Central memory CD4-positive, alpha-beta T cell (primary cell): ENCODE measurements at regions not wholly inside any gene's neighbourhood (a gene's known extent, or its start where the extent isn't known, plus 50 kb on each side); places are given as distances from the start of the nearest gene placed in this dataset.
"Not testable (repeated sequence)": the region's sequence is repeated elsewhere in the genome, so short reads cannot be mapped to it uniquely, and the experiment has no call there.

ENCODE experiments used
- DNase-seq: peaks from one replicate; pipeline ENCODE4 v3.0.0; 2022

DNA sequence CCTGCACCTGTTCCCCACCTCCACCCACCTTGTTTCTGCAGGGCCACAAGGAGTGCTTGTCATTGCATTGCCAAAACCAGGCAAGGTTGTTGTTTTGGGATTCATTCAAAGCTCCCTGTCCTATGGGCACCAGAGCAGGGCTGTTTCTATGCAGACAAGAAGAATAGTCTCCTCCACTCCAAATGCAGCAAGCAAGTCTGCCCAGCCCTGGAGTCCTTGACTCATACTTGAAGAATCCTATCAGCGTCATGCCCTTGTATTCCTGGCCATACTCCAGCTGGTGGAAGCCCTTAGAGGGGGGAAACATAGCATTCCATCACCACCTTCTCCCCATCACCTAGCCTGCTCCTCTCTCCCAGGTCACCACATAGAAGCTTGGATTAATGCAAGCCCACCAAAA is 145.3 kb upstream of the ECI2 start:
- DNase-seq, result no peak

DNA sequence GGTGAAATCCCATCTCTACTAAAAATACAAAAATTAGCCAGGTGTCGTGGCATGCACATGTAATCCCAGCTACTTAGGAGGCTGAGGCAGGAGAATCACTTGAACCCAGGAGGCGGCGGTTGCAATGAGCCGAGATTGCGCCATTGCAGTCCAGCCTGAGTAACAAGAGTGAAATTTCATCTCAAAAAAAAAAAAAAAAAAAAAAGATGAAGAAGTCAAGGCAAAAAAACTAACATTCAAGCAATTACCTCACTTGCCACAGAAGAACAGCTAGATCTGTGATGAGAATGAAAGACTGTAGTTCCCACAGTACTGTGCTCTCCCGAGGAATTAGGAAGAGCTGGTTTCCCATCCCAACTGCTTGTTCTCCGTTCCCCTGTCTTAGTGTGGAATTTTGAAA is 144.7 kb upstream of the ECI2 start:
- no peak for DNase-seq

DNA sequence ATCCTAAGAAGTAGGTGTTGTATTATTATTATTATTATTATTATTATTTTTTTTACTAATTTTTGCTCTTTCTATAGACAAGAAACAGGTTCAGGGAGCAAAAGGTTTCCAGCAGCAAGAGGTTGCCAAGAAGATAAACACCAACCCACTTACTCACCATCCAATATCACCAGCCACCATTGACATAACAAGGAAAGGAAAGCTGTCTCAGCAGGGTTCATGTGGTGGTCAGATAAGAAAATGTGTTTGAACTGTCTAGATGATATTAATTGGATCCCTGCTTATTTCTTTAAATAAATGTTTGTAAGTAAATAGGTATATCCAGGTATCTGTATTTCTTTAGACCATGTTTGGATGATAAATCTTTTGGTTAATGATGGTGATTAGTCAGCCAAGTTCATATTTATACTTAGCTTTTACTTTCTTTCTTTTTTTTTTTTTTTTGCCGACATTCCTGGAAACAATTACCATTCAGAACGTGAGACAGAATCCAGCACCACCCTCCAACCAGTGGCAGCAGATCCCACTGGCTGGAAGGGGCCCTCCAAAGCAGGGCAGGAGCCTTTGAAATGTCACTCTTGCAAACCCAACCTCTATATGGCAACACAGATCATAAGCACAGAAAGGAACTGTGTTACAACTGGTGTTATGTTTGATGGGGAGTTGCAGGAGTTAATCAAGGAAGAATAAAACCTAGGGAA is 139.2 kb upstream of the ECI2 start:
- DNase-seq, result no peak

DNA sequence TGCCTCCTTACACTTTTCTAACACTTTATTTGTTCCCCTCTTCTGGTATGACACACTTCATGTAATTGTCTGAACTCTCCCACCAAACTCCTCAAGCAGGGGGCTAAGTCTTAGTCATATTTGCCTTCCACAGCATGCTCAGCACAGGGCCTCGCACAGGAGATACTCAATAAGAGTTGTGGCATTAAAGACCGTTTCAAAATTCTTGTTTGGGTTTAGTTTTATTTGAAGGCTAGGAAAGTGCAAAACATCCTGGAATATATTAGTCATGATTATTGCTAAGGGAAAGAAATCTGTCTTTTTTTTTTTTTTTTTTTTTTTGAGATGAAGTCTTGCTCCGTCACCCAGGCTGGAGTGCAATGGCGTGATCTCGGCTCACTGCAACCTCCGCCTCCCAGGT is 137.6 kb upstream of the ECI2 start:
- DNase-seq, result no peak

DNA sequence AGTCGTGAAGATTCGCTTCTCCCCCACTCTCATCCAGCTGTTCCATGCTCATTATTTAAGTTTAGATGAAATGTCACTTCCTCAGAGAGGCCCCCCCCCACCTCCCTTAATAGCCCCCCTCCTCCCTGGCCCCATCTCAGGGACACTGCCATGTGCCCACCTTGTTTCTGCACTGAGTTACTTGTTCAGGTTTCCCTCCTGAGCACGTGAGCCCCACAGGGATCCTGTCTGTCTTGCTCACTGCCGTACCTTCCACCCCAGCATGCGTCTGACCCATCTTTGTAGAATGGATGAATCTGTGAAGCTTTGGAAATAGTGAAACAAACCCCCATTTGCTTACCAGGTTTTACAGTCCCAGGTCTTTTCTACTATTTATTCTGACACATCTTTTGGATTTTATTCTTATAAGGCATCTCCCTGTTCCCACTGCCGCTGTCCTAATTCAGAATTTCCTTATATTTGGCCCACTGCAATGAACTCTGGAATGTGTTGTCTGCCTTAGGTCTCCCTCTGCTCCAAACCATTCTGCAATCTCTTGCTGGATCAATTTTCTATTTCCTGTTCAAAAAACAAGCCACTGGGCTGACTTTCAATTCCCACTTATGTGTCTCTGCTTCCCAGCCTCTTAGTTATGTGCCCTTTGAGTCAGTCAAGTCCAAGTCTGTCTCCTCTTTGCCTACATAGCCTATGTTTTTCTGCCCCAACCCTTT is 136.5 kb upstream of the ECI2 start:
- DNase-seq, result no peak

DNA sequence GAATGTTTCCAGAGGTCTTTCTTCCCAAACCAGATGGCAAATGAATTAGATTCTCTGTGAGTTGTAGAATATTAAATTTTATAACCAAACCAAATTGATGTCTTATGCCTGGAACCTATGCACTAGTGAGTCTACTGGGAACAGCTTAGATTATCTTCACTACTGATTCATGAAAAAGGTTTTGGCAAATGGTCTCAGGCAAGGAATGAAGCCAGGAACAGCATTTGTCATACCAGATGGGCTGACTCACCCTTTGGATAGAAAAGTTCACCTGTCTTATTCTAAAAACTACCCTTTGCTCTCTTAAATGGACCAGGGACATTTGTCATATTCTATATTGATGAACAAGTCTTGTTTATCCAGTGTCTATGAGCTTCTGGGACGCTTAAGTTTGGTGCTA is 135.4 kb upstream of the ECI2 start:
- DNase-seq, result no peak

DNA sequence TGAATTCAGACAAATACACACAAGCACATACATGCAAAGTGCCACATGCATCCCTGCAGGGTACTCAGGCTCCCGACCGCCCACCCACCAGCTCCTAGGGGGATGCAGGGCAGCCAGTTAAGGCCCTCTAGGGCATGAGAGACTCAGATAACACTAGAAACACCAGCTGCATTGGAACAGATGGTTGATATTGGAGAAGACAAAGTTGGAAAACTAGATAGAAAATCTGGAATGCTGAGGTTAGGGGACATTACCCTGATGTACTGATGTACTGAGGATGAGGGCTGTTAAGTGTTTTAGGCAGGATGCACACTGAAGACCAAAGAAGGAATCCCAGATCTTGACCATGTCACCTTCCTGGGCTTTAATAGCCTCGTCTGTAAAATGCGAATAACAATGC is 134.6 kb upstream of the ECI2 start:
- DNase-seq, result no peak

DNA sequence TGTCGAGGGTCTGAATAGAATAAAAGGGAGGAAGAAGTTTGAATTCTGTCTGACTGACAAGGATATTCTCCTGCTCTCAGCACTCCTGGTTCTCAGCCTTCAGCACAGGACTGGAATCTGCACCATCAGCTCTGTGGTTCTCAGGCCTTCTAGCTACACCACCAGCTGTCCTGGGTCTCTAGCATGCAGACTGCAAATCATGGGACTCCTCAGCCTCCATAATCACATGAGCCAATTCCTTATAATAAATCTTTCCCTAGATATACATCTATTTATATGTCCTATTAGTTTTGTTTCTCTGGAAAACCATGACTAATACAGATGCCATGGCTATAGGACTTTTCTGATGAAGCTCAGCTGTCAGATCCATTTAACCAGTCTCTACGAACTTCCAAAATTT is 132.8 kb upstream of the ECI2 start:
- no peak for DNase-seq

DNA sequence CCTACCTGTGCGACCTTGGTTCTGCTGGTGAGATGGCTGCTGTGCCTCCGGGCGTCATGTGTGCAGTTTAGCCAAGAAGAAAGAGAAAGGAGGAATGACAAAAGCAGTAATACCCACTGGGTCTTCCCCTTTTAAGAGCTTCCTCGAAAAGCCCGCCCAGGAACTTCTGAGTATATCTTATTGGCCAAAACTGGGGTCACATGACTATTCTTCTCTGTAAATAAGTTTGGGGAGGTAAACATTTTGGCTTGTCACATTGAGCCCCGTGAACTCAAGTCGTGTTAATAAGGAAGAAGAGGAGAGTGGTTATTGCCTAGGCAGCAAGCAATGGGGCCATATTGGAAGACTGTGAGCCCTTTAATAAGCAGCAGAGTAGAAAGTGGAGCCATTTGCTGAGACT is 130.4 kb upstream of the ECI2 start:
- no peak for DNase-seq

DNA sequence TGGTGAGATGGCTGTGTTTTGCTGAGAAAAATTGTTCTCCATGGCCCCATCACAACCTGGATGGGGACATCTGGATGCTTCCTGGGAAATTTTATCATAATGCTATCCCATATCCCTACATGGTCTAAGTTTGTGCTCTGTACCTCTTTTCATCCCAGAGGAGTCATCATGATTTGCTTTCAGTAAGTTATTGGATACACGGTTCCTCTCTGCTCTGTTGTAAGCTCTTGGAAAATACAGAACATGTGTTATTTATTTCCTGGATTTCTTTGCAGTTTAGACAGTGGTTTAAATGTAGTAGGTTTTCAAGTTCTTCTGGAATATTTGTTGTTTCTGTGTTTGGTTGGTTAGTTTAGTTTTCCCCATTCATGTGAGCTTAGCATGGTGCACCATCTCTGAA is 129.2 kb upstream of the ECI2 start:
- DNase-seq, result no peak

DNA sequence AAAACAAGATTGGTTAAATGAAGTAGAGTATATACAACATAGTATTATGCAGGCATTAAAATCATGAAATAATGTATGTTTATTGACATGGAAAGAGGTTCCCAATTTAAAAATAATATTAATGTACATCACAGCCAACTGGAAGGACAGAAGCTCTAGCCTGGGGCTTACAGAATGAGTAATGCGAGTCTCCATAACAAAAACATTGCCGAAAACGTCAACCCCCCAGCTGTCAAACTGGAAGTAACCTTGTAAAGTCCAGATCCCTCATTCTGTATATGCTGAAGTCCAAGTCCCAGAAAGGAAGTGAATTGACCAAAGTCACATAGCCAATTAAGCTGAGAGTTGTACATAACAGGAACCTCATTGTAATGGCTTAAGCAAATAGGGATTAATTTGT is 128.7 kb upstream of the ECI2 start:
- no peak for DNase-seq

DNA sequence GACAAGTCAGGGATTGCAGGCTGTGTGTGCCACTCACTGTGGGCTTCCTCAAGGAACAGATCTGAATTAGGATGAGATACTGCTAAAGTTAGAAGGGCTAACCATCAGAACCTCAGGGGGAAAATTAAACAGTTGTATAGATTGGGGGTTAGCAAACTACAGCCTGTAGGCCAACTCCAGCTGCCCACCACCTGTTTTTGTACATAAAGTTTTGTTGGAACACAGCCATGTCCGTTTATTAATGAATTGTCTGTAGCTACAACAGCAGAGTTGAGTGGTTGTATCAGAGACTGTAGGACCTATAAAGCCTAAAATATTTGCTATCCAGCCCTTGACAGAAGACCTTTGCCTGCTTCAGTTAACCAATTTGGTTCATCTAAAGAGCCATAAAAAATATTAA is 127.2 kb upstream of the ECI2 start:
- DNase-seq, result no peak

DNA sequence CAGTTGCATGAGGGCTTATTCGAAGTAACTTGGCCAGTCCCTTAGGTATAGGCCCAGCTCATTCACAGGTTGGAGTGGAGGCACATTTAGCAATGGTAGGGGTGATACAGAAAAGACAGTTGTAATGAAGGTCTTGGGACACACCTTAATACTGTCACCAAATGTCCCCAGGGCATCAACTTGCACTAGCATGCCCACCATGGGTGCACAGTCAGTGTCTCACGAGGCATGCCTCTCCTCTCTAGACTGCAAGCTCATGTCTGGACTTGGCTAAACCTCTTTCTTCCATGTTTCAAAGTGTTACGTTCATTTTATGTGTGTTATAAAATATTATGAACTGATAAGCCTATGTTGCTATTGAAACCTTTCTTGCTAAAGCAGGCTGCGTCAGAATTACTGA is 124.0 kb upstream of the ECI2 start:
- no peak for DNase-seq

DNA sequence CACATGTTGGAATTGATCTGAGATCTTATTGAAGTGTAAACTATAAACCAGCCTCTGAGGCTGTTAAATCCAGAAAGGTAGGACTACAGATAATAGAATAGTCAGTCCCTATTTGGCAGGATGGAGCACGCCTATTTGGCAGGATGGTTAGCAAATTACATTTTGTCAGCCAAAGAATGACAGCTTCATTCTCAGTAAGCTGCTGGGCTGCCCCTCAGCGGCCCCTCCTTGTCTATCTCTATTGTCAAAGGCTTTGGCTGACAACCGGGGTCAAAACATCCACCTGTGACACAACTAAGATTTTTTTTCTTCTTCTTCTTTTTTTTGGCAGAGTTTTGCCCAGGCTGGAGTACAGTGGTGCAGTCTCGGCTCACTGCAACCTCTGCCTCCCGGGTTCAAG is 123.4 kb upstream of the ECI2 start:
- no peak for DNase-seq

DNA sequence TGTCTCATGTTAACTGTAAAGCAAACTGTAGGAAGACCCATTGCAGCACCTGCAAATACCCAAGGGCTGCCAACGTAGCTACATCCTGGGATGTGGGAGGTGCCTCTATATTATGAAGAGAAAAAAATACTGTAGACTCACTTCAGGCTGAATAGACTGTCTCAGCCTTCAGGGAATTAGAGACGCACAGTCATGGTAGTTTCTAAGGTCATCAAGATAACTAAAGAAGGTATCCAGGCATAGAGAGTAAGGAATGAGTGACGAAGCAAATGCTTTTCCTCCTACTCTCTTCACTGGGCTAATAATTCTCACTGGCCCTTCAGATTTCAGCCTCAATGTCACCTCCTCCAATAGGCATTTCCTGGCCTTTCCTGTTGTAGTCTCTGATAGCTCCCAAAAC is 121.6 kb upstream of the ECI2 start:
- DNase-seq, result no peak

DNA sequence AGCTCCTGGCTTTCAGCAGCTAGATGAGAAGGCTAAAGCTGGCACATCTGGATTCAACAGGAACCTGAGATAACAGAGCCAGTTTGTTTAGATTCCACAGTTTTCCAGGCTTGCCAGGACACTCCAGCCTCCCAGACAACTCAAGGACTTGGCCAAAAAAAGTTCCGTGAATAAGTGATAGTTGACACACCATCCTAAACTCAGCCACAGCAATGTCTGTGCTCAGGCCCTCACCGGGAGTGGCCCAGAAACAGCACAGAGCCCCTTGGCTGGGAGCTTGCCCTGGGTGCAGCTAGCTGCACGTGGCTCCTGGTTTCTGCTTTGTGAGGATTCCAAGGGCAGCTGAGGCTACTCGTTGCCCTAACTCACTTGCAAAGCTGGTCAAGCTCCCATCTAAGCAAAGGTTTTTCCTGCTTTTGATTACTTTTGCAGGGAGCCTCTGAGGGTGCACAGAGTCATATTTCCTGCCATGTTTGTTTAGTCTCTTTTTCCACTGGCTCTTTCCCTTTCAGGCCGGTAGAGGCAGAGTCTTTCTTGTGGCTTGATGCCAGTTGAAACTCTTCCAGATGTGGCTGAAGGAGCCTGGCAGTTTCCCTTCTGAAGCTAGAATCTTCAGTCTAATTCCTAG is 118.3 kb upstream of the ECI2 start:
- no peak for DNase-seq

DNA sequence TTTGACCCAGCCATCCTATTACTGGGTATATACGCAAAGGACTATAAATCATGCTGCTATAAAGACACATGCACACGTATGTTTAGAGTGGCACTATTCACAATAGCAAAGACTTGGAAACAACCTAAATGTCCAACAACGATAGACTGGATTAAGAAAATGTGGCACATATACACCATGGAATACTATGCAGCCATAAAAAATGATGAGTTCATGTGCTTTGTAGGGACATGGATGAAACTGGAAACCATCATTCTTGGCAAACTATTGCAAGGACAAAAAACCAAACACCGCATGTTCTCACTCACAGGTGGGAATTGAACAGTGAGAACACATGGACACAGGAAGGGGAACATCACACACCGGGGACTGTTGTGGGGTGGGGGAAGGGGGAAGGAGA is 117.1 kb upstream of the ECI2 start:
- not testable (repeated sequence) for DNase-seq

DNA sequence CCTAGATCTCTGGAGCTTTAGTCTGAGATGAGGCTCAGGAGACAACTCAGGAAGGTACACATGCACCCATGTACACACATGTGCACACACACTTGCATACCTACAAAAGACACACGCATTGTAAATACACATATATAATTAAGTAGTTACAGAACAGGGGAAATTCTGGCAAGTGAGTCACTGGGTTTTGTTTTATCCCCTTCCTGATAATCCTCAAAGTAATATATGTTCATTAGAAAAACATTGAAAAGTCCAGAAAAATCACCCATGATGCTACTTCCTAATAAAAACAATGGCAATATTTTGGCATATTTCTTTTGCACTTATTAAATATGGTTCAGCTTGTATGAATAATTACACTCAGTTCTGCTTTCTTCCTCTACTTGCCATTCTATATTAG is 115.3 kb upstream of the ECI2 start:
- DNase-seq, result no peak

DNA sequence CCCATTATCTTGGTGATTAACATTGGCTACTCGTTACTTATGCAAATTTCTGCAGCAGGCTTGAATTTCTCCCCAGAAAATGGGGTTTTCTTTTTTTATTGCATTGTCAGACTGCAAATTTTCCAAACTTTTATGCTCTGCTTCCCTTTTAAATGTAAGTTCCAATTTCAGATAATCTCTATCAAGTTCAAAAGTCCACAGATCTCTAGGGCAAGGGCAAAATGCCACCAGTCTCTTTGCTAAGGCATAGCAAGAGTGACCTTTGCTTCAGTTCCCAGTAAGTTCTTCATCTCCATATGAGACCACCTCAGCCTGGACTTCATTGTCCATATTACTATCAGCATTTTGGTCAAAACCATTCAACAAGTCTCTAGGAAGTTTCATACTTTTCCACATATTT is 108.5 kb upstream of the ECI2 start:
- DNase-seq, result not testable (repeated sequence)

DNA sequence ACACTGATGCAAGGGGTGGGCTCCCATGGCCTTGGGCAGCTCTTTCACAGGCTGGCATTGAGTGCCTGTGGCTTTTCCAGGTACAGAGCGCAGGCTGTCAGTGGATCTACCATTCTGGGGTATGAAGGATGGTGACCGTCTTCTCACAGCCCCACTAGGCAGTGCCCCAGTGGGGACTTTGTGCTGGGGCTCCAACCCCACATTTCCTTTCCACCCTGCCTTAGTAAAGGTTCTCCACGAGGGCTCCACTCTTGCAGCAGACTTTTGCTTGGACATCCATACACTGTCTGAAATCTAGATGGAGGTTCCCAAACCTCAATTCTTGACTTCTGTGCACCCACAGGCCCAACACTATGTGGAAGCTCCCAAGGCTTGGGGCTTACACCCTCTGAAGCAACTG is 107.9 kb upstream of the ECI2 start:
- DNase-seq, result no peak

DNA sequence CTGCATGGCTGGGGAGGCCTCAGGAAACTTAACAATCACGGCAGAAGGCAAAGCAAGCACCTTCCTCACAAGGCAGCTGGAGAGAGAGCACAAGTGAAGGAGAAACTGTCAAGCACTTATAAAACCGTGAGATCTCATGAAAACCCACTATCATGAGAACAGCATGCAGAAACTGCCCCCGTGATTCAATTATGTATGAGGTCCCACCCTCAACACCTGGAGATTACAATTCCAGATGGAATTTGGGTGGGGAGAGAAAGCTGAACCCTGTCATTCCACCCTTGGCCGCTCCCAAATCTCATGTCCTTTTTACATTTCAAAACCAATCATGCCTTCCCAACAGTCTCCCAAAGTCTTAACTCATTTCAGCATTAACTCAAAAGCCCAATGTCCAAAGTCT is 107.2 kb upstream of the ECI2 start:
- DNase-seq, result no peak

DNA sequence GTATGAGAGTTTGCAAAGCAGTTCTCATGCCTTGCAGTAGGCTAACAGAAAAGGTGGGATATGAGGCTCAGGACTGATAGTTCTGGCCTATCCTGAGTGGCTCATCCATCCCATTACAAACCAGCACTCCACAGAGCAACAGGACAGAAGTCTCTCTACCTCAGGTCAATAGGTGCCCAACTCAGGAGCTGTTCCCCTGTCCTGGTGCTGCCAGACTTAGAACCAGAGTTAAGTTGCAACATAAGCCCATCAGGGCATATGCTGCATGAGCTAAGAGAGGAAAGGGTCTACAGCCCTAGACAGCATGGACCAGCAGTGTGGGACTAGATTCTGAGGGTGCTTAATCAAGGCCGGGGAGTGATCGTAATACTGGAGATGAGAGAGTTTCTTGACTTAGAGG is 104.8 kb upstream of the ECI2 start:
- no peak for DNase-seq

DNA sequence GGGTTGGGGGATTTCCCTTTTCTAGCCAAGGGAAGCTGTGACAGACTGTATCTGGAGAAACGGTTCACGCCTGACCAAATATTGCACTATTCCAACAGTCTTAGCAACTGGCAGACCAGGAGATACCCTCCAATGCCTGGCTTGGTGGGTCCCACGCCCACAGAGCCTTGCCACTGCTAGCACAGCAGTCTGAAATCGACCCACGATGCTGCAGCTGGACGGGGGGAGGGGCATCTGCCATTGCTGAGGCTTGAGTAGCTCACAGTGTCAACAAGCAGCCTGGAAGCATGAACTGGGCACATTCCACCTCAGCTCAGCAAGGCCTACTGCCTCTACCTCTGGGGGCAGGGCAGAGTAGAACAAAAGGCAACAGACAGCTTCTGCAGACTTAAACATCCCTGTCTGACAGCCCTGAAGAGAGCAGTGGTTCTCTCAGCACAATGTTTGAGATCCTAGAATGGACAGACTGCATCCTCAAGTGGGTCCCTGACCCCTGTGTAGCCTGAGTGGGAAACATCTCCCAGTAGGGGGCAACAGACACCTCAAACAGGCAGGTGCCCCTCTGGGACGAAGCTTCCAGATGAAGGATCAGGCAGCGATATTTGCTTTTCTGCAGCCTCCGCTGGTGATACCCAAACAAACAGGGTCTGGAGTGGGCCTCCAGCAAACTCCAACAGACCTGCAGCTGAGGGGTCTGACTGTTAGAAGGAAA is 89.9 kb upstream of the ECI2 start:
- no peak for DNase-seq
